HG02610 (cell line): ENCODE measurements at regions not wholly inside any gene's neighbourhood (a gene's known extent, or its start where the extent isn't known, plus 50 kb on each side); places are given as distances from the start of the nearest gene placed in this dataset.

Experiments used
- ATAC-seq: cut with Tn5 transposase; IDR thresholded peaks from one replicate; pipeline ENCODE4 v1.9.1; 2021; ENCODE audit warnings: mild to moderate bottlenecking, moderate library complexity; ENCODE audit not compliant: unreplicated experiment

DNA sequence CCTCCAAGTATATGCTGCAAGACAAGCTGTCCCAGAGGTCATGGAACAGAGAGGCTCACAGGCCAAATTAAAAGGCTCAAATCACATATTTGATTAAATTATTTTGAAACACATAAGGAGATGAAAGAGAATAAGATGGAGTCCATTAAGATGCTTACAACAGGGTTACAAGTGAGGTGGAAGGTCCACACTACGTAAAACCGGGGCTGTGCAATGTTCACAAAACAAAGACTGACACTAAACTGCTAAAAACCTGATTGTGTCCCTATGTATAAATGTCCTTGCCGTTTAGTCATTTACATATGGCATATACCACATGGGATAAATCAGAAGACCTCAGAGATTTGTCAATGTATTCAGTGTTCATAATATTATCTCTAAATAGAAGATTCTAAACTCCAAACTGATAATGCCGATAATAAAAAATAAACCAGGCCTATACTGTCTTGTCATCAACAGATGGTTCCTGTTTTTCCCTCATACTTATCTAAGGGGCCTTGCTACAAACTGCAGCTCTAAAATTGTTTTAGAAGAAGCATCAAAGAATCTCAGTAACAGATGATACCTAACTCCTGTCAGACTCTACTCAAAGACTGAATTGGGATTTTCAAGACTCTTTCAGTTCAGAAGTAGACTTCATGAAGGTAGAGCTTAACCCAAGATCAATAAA lies 51.8 kb upstream of the RIPOR2 start:
- ATAC-seq: no peak

DNA sequence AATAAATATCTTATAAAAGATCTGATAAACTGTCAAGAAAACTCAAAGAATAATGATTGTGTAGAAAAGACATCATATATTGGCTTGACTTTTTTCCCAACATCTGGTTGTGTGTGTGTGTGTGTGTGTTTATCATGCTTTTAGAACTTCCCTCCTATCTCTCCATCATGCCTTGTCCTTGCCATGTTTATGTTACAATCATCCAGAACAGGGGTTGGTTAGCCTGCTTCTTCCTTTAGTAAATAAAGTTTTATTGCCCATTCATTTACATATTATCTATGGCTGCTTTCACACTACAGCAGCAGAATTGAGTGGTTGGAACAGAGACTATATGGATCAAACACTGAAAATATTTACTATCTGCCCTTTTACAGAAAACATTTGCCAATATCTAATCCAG lies 52.8 kb upstream of the RIPOR2 start:
- no peak for ATAC-seq

DNA sequence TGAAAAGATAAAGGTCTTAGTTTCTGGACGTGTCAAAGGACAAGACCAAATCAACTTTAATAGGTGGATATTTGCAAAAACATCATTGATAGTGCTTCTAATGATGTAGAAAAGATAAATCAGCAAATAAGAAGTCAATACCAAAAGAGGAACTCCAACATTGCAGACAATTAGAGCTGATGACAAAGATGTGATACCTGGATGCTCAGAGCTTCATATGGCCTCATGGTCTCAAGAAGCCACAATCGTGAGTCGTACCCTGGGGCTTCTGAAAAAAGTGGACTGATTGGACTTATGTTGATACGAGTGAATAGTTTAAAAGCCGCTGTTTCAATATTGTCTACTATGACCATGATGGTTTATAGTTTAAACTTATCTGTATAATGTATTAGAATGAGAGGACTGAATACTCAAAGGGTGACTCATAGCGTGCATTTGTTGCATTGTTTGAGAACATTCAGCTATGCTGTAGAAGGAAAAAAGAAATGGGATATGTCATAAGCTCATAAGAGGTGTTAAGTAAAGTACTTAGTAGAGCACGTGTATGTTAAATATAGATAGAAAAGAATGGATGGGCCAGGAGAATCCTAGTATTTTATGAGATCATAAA lies 54.6 kb upstream of the RIPOR2 start:
- no peak for ATAC-seq

DNA sequence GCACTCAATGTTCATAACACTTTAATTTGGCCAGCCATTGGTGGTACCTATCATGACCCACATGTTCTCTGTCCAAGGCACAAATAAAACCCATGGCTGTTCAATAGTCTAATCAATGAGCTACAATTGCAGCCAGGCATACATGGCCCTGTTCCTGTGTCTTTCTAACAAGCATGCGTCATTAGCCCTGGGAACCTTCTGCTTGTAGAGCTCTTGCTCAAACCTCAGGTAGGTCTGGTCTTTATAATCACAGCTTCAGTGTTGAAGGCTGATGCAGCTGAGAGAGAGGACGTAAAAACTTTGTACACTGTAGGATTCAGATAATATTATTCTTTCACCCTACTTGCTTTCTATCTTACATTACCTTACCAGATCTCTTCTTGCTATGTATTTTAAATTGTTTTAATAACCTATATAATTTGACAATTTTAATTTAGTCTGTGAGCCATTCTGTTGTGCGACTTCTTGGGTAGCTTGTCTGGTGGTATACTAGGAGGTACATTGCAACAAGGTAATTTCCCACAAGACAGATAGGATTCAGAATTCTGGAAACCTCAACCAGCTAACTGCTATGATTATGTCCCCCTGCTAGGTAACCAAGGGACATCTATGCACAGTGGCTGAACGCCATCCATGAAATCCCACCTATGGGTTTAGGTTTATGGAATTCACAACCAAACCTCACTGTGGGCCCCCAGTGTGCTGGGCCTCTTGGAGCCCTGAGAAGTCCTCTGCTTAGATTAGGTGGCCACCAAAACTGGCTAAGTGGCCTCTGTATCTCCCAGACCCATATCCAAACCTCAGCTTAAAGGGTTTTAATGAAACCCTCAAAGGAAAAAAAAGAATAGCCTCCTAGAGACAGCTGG lies 55.4 kb upstream of the RIPOR2 start:
- ATAC-seq: no peak

DNA sequence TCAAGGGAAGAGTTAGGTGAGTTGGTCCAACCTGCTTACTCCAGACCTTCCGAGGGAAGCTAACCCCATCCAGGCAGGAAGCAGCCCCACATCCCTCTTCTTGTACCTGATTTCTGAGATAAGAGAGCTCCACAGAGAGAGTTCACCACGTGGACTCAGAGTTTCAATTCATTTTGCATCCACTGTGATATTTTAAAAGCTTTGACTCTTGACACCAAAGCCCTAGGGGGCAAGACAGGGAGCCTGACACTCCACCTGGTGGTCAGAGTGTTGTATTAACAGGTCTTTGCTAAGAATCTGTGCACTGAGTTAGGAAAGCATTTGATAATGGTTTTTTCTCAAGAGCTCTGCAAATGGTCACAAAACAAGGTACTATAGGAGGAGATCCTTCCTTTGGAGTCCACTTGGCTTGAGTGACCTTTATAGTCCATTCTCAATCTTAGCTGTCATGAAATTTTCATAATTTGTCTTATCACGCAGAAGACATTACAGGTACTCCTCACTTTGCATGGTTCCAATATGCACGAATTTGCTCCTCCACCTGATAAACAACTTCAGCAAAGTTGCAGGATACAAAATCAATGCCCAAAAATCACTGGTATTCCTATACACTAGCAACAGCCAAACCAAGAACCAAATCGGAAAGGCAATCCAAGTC lies 56.2 kb upstream of the RIPOR2 start:
- peak; percentile 93 for ATAC-seq

DNA sequence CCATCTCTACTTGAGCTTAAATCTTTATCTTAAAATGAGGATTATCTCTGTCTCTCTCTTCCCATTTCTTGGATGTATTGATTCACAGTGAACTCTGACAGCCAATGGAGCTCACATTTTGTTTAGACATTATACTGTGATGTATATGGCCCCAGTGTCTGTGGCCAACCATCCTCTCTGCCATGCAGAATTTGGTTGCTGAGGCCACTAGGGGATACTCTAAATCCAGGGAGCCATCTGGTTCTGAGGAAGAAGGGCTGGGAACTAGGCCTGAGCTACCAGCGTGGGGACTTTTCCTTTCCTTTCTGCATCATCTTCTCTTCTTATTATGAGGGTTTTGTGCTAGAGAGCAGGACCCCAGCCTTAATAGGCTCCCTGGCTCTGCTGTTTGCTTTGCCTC lies 59.1 kb upstream of the RIPOR2 start:
- ATAC-seq: no peak

DNA sequence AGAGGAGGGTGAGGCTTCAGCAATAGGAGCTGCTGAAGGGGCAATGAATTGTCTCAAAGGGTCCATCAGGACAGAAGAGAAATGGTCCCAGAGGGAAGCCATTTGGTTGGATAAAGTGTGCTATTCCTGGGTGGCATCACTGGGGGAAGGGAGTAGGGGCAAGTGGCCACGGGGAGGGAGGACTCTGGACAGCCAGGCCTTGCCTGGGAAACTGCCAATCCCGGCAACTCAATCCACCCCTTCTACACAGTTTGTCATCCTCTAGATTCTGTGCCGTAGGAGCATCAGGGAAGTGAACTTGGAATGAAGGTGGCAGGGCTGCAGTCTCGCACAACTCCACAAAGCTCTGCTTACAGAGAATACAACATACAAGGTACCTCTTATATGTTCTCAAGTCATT lies 59.5 kb upstream of the RIPOR2 start:
- ATAC-seq: no peak

DNA sequence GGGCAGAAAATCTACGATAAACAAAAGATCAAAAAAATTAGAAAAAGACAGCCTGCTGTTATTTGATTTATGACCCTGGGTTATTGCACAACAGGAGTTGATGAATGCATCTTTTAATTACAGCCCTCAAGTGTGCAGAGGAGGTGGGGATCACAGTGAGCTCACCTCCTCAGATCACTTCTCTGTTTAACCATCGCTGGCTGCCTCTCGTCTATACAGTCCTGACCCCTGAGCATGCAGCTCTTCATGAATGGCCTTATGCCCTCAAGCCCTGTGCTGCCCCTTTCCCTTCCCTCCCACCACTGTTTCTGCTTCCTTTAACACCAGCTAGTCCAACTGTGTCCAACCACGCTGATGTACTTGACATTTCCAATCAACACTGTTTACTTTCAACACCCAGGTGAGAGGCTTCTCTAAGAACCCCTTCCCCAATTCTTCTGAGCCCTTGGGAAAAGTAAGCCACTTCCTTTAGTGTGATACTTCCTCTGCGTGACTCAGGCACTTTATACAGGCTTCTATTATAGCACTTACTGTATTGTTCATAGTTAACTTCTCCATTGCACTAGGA lies 60.6 kb upstream of the RIPOR2 start:
- no peak for ATAC-seq

DNA sequence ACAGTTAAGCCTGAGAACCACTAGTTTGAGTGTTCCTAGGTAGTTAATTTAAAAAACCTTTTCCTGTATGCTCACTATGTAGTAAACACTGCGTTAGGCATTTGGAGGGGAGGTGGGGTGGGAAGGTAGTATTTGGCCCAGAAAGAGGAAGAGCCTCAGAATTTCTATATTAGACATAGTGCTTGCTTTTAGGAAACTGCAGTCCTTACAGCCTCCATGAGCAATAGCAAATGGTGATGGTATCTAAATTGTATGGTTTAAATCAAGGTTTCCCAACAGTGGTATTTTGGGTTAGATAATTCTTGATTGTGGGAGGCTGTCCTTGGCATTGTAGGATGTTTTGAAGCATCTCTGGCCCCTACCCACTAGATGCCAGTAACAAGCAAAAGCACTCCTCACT lies 61.5 kb upstream of the RIPOR2 start:
- ATAC-seq: no peak

DNA sequence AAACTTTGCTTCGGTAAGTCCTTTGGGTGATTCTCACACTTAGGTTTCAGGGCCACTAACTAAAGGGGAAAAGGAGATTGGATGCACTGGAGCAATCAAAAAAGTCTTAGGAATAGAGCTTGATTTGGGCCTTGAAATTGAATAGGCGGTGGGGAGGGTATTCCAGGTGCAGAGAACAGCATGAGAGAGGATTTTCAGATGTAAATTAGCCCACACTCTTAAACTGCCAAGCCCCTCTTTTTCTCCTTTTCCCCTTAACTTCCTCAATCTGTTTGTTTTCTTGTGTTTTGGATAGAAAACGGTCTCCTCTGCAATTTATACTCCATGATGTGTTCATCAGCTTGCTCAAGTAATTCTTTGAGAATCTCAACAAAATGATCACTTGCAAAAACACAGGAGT lies 62.1 kb upstream of the RIPOR2 start:
- no peak for ATAC-seq

DNA sequence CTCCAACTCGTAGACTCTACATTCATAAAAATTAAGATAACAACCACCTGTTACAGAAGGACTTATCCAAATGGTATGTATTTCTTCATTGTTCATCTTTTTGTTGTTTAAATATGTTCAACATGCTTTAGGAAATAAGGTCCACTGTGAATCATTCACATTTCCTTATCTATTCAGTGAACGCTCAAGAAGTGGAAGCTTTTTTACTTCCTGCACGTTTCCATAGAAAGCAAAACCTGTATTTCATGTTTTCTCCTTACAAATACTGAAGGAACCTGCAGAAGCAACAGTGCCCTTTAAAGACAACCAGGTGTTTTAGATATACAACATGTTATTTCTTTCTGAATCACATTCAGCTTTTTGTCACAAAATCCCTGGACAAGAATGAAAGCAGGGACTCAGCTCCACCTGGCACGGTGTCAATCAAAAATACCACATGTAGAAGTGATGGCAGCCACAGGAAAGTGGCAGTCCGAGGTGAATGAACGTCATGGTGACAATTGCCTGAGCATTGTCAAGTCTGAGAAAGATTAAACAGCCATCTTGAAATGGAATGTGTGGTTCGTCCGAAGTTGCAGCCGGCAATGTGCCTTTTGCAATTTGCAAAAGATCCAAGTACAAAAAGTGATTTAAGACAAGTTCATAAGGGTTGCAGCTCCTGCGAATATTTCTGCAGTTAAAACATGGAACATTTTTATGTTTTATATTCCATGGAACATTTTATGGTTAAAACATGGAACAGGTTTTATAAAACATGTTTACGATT lies 66.7 kb upstream of the RIPOR2 start:
- ATAC-seq: no peak

DNA sequence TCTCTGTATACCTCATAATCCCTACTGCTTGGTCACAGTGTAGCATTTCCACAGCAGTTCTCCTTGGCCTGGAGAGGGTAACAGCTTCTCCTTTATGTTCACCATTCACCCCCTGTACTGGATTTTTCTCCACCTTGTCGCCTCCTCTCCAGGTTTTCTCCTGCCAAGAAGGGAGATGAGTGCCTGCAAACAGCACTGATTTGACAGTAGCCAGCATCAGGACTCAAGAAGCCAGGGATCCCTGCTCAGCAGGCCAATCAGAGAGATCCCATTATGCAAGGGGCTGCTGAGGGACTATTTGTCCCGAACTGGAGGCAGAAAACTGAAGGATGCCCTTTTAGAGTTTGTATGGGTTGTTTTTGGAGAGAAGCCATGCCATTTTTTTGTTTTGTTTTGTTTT lies 68.6 kb upstream of the RIPOR2 start:
- no peak for ATAC-seq

DNA sequence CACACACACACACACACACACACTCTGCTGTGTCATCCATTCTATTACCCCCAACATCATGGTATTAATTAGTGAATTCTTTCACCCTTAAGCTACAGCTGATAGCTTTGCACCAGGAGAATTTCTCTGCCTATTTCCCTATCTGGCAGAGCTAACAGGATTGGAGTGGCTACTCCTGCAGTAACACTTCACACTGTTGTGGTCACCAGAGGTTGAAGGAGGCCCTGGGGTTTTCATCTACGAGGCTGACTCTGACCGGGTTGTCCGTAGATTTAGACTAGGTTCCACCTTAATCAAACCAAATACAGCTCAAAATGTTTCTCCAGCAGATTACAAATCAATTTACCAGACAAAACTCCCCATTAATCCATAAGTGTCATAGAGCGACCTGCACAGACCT lies 69.2 kb upstream of the RIPOR2 start:
- ATAC-seq: no peak

DNA sequence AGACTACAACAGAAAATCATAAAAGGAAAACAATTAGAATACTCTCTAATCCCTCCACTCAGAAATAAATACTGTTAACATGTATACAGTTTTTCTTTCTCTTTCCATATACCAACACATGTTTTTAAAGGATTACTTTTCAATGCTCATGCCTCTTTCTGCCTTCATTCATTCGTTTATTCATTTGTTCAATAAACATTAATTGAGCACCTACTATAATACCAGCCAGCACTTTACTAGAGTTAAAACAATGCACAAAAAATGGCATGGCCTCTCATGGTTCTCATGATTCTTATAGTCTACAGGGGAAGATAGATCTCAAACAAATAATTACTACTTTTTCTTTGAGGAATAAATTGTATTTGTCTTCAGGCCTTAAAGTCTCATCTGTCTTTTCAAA lies 70.3 kb upstream of the RIPOR2 start:
- ATAC-seq: no peak

DNA sequence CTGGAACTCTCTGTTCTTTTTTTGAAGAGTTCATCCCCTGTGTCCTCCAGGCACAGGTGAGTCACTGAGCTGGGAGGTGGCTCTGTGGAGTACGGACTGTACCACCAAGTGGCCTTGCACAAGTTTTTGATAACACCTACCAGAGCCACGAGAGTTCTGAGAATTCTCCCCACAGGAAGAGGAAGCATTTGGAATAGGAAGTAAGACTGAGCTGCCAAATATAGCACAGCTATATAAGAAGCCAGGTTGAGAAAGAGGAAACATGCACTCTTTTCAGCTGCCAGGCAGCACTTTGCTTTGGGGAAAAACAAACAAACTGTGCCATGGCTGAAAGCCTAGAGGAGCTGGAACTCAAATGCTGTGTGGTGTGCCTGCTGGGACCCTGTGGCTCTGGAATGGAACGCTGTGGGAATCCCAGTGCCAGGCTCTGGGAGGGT lies 70.8 kb upstream of the RIPOR2 start:
- peak; percentile 26 for ATAC-seq

DNA sequence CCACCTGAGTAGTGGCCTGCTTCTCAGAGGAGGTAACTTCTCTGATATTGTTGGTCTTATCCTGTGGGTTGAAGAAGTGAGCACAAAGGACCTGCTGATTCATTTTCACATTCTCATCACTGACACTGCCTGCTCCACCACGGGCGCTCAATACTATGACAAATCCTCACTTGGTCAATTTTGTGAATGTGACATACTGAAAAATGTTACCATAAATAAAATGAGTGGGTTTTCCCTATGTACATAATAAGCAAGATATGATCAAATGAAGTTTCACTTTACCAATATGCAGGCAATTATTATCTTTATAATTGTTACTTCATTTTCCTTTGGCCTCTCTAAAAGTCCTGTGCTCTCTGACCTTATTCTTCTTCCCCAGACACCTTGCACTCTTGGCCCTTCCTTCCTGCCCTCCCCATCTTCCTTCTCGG lies 71.5 kb upstream of the RIPOR2 start:
- peak; percentile 95 for ATAC-seq

DNA sequence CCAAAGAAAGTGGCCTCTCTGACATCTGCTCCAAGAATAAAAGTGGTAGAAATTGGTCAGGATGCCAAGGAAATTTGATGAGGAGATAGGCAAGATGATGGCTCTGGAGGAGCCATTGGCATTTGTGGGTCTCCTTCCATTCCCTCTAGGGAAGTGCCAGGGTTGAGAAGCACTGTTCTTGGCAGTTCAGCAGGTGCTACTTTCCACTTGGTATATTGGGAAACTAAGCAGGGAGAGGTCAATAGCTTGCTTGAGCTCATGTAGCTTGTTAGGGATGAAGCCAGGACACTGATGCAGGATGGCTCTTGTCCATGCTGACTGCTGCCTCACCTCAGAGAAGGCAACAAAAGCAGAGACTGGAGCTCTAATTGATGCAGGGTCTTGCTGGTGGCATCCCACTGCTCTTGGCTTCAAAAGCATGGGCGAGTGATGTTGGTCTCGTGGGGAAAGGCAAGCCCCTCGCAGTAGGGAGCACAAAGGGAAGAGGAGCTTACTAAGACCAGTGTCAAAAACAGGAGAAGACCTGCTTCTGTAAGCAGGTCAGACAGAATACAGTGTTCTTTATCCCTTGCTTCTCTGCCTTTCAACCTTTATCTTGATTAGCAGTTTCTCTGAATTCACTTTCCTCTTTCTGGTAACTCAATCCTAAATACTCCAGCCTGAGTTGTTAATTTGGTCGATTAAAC lies 73.1 kb upstream of the RIPOR2 start:
- ATAC-seq: no peak

DNA sequence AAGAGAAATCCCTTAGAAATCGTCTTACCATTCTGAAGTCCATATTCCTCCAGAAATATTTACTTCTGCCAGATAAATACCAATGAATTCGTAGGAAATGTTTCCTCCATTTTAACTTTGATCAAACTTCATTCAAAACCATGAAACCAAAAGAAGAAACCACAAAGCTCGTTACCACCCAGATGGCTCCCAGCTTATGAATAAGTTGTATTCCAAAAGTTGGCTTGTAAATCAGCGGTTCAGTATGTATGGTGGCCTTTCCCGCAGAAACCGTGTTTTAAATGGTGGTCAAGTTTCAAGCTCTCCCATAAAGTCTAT lies 73.6 kb upstream of the RIPOR2 start:
- ATAC-seq: no peak

DNA sequence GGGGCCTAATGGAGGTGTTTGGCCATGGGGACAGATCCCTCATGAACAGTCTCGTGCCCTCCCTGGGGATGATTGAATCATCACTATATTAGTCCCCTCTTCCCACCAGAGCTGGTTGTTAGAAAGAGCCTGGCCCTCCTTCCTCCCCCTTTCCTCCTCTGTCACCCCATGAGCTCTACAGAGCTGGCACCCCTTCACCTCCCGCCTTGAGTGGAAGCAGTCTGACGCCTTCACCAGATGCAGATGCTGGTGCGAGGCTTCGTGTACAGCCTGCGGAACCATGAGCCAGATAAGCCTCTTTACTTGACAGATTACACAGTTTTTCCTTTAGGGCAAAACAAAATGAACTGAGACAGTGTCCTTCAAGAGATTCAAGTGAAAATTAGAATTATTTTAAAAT lies 74.4 kb upstream of the RIPOR2 start:
- ATAC-seq: no peak
